ENCODE measurements at regions not wholly inside any gene's neighbourhood (a gene's known extent, or its start where the extent isn't known, plus 50 kb on each side); places are given as distances from the start of the nearest gene placed in this dataset.
A peak's percentile ranks its signal among the peaks of the same experiment; 100 is the strongest.

GRCh38 chr1:5427026-5427613 is 565.1 kb downstream of the NPHP4 start:
- no peak for DNase-seq (ENCODE audit: low read depth in 3 of 3)

- no peak for DNase-seq (ENCODE audit: low read depth in 3 of 3)
These were observed 567.2 kb downstream of the NPHP4 start for GRCh38 chr1:5424802-5425703.

GRCh38 chr1:5423109-5423508 is 569.1 kb downstream of the NPHP4 start:
- peak in 1 of 3 experiments; percentile 10 for DNase-seq (ENCODE audit: low read depth in 3 of 3)

GRCh38 chr1:5419501-5419900 is 572.7 kb downstream of the NPHP4 start:
- DNase-seq (ENCODE audit: low read depth in 3 of 3): no peak

GRCh38 chr1:5416518-5416917 is 575.7 kb downstream of the NPHP4 start:
- no peak for DNase-seq (ENCODE audit: low read depth in 3 of 3)

- no peak for DNase-seq (ENCODE audit: low read depth in 3 of 3)
These were observed 576.6 kb downstream of the NPHP4 start for GRCh38 chr1:5415606-5416005.

- DNase-seq (ENCODE audit: low read depth in 3 of 3): no peak
These were observed 581.6 kb downstream of the NPHP4 start for GRCh38 chr1:5410652-5411051.

GRCh38 chr1:5408401-5408800 is 583.8 kb downstream of the NPHP4 start:
- no peak for DNase-seq (ENCODE audit: low read depth in 3 of 3)

- DNase-seq (ENCODE audit: low read depth in 3 of 3): no peak
These were observed 587.0 kb downstream of the NPHP4 start for GRCh38 chr1:5405263-5405662.

GRCh38 chr1:5404412-5405203 is 587.6 kb downstream of the NPHP4 start:
- DNase-seq (ENCODE audit: low read depth in 3 of 3): no peak

- no peak for DNase-seq (ENCODE audit: low read depth in 3 of 3)
These were observed 588.3 kb downstream of the NPHP4 start for GRCh38 chr1:5403935-5404334.

- no peak for DNase-seq (ENCODE audit: low read depth in 3 of 3)
These were observed 589.6 kb downstream of the NPHP4 start for GRCh38 chr1:5402618-5403017.

- no peak for DNase-seq (ENCODE audit: low read depth in 3 of 3)
These were observed 592.5 kb downstream of the NPHP4 start for GRCh38 chr1:5399771-5400170.

GRCh38 chr1:5396593-5396992 is 595.6 kb downstream of the NPHP4 start:
- no peak for DNase-seq (ENCODE audit: low read depth in 3 of 3)

- DNase-seq (ENCODE audit: low read depth in 3 of 3): no peak
These were observed 598.1 kb downstream of the NPHP4 start for GRCh38 chr1:5394111-5394510.

GRCh38 chr1:5393603-5394002 is 598.6 kb downstream of the NPHP4 start:
- DNase-seq (ENCODE audit: low read depth in 3 of 3): no peak

GRCh38 chr1:5393146-5393545 is 599.1 kb downstream of the NPHP4 start:
- DNase-seq (ENCODE audit: low read depth in 3 of 3): no peak

GRCh38 chr1:5391725-5392124 is 600.5 kb downstream of the NPHP4 start:
- no peak for DNase-seq (ENCODE audit: low read depth in 3 of 3)

GRCh38 chr1:5390504-5390903 is 601.7 kb downstream of the NPHP4 start:
- DNase-seq (ENCODE audit: low read depth in 3 of 3): no peak

GRCh38 chr1:5389101-5389885 is 602.9 kb downstream of the NPHP4 start:
- no peak for DNase-seq (ENCODE audit: low read depth in 3 of 3)

- no peak for DNase-seq (ENCODE audit: low read depth in 3 of 3)
These were observed 603.6 kb downstream of the NPHP4 start for GRCh38 chr1:5388622-5389021.

- no peak for DNase-seq (ENCODE audit: low read depth in 3 of 3)
These were observed 605.9 kb downstream of the NPHP4 start for GRCh38 chr1:5386371-5386770.

All from stimulated activated CD4-positive, alpha-beta T cell treated with anti-CD3 and anti-CD28 coated beads, TNF-alpha, amount 100 ng/mL, for 24 hours (primary cell).